SW 1271 (cell line): ENCODE measurements at regions not wholly inside any gene's neighbourhood (a gene's known extent, or its start where the extent isn't known, plus 50 kb on each side); places are given as distances from the start of the nearest gene placed in this dataset.

Experiments used
- DNase-seq, 2 experiments: peaks; one replicate each; lab custom pipeline; 2025; lab: John Stamatoyannopoulos, UW

- DNase-seq = no peak
These were observed 645.0 kb downstream of the MMUT start for GRCh38 chr6:48818052-48818412.

GRCh38 chr6:48817333-48818051 lies 645.6 kb downstream of the MMUT start:
- no peak for DNase-seq

GRCh38 chr6:48814957-48815356 lies 648.1 kb downstream of the MMUT start:
- no peak for DNase-seq

- DNase-seq = no peak
These were observed 649.2 kb downstream of the MMUT start for GRCh38 chr6:48813836-48814235.

GRCh38 chr6:48809700-48810099 lies 653.4 kb downstream of the MMUT start:
- DNase-seq = no peak

- no peak for DNase-seq
These were observed 653.8 kb downstream of the MMUT start for GRCh38 chr6:48809245-48809644.

- DNase-seq = no peak
These were observed 664.8 kb downstream of the MMUT start for GRCh38 chr6:48798296-48798695.

GRCh38 chr6:48782225-48782624 lies 671.2 kb upstream of the PTCHD4 start:
- DNase-seq = no peak

GRCh38 chr6:48777411-48777810 lies 666.4 kb upstream of the PTCHD4 start:
- DNase-seq = no peak

- peak in 1 of 2 experiments; percentile 12 for DNase-seq
These were observed 664.2 kb upstream of the PTCHD4 start for GRCh38 chr6:48775157-48775556.

- DNase-seq = no peak
These were observed 663.3 kb upstream of the PTCHD4 start for GRCh38 chr6:48774276-48774675.

GRCh38 chr6:48766349-48766748 lies 655.4 kb upstream of the PTCHD4 start:
- DNase-seq = peak in 1 of 2 experiments; percentile 26

GRCh38 chr6:48765352-48765961 lies 654.5 kb upstream of the PTCHD4 start:
- peak in 1 of 2 experiments; percentile 39 for DNase-seq

- no peak for DNase-seq
These were observed 653.5 kb upstream of the PTCHD4 start for GRCh38 chr6:48764286-48765044.

GRCh38 chr6:48757661-48758060 lies 646.7 kb upstream of the PTCHD4 start:
- DNase-seq = no peak

- no peak for DNase-seq
These were observed 644.3 kb upstream of the PTCHD4 start for GRCh38 chr6:48755315-48755714.

- DNase-seq = no peak
These were observed 643.6 kb upstream of the PTCHD4 start for GRCh38 chr6:48754641-48755040.

- no peak for DNase-seq
These were observed 639.9 kb upstream of the PTCHD4 start for GRCh38 chr6:48750861-48751260.

- DNase-seq = no peak
These were observed 636.5 kb upstream of the PTCHD4 start for GRCh38 chr6:48747471-48747870.

- no peak for DNase-seq
These were observed 636.0 kb upstream of the PTCHD4 start for GRCh38 chr6:48747040-48747439.

GRCh38 chr6:48744948-48745347 lies 634.0 kb upstream of the PTCHD4 start:
- DNase-seq = no peak

- no peak for DNase-seq
These were observed 632.7 kb upstream of the PTCHD4 start for GRCh38 chr6:48743738-48744137.
